RKO (cell line): ENCODE measurements at regions not wholly inside any gene's neighbourhood (a gene's known extent, or its start where the extent isn't known, plus 50 kb on each side); places are given as distances from the start of the nearest gene placed in this dataset.

Experiments
- DNase-seq: peaks from one replicate; pipeline ENCODE4 v3.0.0-alpha.2; 2016; ENCODE audit warnings: low spot score

DNA sequence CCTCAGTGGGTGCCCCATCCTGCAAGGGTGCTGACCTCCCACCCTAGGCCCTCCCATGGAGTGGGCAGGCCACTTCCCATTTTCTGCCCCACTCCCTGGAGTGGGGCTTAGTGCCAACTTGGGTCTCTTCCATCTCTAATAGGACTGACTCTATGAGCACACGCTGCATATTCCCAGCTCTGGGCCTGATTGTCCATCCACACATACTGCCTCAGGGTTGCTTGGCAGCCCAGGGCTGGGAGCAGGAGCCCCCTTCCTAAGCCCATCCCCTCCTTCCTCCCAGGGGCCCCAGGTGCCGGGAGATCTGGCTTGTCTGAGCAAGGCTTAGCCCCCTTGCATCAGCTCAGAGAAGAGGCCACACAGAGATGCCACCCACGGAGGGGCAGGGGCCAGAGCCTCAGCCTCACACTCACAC, 55.1 kb downstream of the PJA1 start:
- no peak for DNase-seq

DNA sequence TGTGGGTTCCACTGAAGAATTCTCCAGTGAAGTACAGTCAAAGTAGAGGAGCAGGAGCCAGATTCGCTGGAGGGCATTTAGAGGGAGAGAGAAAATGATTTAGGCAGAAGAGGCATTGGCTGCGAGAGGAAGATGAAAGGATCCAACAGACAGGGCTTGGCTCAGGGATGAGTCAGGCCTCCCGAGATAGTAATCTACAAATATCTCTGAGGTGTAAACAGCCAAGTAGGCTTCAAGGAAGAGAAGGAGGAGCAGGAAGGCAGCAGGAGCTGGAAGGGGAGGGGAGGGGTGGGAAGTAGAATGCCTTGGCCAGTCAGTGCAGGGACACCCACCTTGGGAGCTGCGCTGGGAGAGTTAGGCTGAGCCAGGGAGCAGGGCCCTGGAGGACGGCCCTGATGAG, 55.5 kb downstream of the PJA1 start:
- no peak for DNase-seq

DNA sequence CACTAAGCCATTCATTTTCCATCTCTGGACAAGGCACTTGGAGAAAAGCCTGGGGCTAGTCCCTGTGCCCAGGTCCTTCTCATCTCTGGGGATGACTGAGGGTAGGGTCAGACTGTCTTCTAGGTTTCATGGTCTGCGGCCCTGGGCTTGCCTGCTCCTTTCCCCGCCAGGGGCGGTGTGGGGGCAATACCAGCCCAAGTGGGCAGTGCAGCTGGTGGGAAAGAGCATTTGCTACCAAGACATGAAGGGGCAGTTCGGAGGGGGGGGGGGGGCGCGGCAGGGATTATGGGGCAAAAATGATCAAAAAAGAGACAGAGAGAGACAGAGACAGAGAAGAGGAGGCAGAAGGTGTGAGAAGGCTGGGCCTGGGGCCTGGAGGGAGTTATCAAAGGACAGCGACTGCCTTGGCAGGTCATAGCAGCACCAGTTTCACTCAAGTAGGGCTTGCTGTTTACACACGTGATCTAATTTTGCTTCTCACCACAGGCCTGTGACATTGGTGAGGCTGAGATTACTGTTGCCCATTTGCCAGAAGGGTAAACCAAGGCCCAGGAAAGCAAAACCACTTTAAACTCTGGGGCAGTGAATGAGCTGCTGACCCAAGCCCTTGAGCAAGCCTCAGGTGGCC, 56.1 kb downstream of the PJA1 start:
- DNase-seq = no peak

DNA sequence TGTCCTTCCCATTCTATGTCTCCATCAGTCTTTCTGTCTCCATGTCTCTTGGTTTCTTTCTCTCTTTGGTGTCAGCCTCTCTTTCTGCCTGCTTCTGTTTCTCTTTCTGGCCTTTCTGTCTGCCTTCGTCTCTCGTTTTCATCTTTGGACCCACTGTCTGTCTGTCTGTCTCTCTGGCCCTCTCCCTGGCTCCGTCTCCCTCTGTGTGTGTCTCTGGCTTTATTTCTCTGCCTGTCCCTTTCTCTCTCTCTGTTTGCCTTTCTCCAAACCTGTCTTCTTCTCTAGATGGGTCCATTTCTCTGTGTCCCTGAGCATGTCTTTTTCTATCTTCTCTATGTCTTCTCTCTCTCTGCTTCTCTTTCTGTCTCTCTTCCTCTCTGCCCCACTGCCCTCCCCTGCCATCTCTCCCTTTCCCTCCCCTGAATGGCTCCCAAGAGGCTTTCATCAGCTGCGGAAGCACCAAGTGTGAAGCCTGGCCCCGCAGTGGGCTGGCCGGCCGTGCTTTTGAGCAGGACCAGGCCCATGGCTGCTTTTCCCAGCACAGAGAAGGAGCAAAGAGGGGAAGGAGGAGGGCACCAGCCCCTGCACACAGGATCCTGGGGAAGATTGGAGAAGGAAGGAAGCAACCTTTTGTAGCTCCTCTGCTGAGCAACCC, 57.4 kb downstream of the PJA1 start:
- no peak for DNase-seq

DNA sequence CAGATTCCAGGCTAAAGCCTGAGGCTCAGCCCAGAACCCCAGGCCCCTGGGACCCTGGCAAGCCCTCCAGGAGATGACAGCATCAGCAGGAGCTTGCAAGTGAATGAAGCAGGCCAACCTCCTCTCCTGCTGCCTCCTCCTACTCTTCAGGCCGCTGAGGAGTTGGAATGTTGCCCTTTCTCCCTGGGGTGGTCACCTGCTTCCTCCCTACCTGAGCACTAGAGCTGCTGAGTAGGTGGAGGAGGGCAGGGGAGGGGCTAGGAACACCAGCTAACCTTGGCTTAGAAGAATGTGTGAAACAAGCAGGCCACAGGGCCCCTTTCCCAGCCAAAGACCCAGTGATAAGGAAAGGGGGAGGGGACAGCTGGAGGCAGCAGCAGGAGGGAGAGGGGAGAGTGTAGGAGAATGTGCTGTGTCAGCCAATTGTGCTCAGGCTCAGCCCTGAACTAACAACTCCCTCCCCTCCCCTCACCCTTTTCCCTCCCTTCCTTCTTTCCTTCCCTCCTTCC, 58.0 kb downstream of the PJA1 start:
- no peak for DNase-seq

DNA sequence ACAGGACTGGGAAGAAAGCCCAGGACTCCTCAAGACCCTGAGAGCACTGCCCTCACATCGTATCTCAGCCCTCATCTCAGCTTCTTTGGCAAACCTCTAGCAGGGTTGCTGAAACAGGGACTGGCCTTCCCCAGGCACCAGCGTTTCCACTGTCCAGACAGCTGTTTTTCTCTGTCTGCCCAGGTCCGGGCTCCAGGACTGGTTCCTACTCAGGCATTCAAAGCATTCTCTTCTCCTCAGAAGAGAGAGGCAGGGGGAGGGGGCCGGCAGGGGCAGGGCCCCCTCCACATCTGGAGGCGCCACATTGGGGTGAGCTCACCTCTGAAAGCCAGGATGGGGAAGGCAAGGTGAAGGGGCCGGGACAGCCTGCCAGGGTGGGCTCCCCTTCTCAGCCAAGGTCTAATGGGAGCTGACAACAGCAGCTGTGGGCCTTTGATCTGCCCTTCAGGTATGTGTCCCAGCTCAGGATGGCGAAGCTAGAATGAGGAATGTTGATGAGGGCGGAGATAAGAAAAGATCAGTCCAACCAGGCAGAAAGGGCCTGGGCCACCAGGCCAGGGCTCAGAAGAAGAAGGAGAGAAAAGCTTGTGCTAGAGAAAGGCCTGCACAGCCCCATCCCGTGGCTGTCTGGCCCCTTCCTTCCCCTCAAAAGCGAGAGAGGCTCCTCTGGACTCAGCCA, 60.4 kb downstream of the PJA1 start:
- DNase-seq = no peak

DNA sequence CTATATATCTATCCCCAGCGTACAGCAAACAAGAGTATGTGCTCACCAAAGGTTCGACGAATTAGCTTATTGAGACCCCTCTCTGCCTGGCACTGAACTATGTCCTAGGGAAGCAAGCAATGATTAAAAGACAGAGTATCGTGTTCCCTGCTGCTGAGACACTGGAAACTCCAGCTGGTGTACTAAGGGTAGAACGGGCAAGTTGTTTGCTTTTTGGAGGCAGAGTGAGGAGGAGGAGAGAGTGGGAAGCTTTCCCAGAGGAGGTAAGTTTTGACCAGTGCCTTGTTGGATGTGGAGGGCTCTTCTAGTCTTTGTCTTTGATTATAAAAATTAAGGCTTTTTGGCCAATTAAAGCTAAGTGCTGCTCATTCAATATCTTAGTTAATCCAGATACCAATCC, 61.7 kb downstream of the PJA1 start:
- DNase-seq = no peak

DNA sequence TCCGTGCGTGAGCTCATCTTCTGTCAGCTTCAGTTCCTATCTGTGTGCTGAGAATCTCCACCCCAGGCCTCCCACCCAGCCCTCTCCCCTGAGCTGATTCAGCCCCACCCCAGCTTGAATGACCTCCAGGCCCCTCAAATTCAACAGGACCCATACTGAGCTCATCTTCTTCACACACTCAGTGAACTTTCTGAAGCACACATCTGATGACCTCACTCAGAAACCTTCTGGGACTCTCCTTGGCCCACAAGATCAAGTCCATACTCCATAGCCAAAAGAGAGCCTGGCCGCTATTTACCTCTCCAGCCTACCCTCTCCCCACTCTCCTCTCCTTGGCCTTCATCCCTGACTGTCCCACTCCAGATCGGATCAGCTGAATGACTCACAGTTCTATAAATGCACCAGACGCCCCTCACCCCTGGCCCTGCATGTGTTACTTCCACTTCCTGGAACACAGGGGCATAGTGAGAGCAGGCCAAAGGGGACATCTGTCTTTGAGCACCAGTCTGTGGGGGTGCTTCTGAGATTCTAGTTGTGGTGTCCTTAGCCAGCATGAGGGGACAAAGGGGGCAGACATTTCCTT, 62.5 kb downstream of the PJA1 start:
- DNase-seq = no peak

DNA sequence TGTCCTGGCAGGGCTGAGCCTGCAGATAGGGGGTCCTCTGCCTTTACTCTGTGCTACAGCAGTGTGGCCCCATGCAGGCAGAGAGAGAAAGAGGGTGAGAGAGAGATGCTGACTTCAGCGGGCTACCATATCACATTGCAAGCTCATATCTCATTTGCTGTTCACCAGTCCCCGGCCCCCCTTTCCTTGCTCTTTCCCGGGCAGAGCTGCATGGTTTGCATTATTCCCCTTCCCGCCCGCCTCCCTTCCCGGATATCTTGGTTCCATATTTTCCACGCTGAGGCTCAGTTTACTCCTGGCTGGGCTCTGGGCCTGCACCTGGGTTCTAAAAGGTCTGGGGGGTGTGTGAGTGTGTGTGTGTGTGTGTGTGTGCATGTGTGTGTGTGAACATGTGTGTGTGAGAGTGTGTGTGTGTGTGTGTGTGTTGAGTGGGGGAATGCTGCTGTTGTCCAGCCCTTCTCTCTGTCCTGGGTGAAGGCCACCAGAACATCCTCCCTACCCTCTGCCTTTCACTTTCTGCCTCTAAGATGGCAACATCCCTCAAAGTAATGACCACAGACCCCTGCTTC, 63.5 kb downstream of the PJA1 start:
- no peak for DNase-seq

DNA sequence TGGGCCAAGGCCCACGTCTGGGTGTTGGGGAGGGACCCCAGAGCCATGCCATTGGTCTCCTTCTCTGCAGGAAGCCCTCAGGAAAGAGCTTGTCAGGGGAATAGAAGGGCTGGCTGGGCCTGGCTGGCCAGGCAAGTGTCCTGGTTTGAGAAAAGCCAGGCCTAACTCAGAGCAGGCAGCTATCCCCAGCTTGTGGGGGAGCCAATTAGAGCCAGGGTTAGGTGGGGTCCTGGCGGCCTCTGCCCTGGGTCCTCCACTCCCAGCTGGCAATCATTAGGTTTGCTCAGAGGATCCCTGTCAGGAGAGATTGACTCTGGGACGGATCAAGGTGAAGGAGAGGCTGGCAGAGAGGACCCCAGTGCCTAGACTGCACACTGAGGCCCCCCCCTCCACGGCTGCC, 64.8 kb downstream of the PJA1 start:
- no peak for DNase-seq

DNA sequence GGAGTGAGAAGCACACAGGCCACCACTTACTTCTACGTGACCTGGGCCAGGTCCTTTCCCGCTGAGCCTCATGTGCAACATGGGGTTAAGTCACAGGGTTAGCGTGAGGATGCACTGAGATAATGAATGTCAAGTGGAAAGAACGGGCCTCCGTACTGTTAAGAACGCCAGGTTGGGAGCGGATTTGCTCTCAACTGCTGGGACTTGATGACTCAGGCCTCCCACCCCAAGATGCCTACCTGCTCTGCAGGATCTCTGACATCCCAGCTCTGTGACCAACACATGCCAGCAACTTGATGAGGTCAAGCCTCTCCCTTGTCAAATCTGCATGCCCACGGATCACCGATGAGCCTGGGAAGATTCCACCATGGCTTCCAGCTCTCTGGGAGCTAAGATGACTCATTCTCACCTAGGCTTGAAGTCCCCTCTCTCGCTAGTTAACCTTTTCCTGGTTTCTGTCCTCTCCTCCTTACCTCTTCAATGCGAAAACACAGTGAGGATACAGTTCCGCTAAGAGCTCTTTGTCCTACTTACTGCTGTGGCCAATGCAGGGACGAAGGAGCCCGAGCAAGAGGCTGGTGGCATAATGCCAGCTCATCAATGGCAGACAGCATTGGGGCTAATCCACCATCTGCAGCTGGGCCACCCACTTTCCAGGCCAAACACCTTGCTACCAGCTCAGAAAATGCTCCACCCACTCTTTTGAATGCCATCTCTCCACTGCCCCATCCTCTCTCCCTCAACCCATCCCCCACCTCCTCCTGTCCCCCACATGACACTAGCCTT, 67.6 kb downstream of the PJA1 start:
- DNase-seq = no peak

DNA sequence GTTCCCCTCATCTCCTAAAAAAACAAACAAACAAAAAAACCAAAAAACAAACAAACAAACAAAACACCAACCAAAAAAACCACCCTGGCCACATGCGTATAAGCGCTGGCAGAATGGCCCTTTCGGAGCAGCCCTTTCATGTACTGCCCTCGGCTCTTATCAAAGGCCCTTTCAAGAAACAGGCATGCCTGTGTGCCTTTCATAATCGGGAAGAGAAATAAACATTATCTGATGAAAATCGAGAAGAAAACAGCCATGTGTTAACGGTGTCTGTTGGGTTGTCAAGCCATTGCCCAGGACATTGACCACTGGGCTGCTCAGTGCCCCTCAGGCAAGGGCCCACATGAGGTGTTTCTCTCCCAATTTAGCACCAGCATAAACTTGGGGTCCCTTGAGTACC, 68.3 kb downstream of the PJA1 start:
- DNase-seq = no peak

DNA sequence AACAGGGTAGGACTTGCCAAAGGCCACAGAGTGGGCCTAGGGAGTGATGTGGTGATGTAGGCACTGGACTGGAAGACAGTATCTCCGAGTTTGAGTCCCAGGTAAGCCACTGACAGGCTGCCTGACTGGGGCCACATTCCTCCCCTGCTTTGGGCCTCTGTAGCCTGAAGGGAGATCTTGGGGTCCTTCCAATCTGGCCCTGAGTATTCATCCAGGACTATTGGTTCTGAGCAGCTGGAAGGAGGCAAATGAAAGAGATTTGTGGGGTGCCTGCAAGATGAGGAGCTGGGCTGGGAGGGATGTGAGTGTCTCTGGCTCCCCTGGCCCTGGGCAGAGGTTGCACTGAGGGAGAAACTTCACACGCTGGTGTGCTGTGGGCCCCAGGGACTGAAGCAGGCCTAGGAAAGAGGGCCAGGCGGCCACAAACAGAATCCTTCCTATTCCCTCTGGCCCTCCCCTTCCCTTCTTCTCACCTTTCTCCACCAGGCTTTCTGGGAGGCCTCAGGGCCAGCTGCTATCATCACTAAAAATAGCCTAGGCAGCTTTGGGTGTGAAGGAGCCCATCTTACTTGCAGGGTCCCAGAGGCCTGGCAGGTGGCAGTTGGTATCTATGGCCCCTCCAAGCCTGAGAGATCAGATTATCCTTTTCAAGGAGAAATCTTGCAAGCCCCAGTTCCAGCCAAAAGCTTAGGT, 70.1 kb downstream of the PJA1 start:
- DNase-seq = no peak

DNA sequence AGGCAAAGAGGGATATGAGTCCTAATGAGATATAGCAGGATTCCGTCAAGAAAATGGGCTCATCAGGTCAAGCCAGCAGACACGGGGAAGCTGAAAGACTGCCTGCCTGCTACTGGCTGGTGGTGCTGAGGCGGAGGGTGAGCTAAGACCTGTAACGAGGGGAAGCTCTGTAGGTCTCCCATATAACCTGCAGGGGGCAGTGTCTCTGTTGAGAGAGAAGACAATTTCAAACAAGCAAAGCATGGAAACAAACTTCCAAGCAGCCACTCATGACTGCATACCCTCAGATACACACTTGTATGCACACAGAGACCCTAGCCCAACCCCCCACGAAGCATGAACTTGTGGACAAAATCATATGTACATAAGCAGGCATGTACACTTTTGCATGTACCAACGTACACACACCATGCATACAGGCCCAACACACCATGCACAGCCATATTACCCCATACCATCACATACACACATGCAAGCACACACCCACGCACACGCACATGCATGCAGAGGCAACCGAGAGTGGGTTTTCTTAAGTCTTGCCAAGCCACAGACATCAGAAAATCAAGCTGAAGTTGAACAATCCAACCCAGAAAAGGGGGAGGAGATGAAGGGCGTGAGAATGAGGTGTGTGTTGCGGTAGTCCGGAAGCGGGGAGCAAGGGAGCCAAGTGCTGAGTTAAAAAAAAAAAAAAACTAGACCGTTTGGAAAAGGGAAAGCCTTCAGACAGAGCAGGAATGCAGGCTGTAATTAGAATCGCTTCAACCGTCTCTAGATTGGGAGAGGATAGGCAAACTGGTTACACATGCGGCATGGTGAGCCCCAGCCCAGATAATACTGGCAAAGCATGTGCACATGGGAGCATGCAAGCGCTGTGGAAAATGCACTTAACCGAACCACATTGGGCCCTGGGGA, 71.0 kb downstream of the PJA1 start:
- DNase-seq = peak; percentile 25

DNA sequence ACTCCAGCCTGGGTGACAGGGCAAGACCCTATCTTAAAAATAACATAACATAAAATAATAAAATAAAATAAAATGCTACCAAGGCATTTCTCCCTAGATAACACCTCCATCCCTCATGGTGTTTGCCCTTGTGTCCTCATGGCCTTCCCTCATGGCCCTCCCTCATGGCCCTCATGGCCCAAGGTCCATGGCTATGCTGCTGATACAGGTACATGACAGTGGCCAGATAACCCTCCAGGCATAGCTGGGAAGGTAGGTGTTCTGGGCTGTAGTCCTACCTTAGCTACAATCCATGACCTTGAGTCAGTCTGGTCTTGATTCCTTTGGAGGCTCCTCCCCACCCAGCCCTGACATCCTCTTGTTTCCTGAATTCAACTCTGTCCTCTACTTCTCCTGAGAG, 75.2 kb downstream of the PJA1 start:
- DNase-seq = no peak

DNA sequence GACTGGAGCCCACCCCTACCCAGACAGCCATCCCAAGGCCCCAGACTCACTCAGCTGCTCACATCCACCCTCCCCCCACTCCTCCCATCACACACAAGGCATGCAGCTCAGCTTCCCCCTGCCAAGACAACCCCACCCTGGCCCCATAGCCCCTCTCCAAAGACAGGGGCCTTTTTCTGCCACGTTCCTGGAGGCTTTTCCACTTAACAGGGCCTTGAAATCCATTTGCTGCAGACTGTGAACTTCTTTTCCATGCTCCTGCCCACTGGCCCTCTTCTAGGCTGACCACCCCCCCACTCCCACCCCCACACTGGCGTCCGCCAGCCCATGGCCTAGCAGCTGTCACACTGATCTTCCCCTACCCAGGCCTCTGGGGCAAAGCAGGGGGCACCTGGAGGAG, 76.0 kb downstream of the PJA1 start:
- no peak for DNase-seq

DNA sequence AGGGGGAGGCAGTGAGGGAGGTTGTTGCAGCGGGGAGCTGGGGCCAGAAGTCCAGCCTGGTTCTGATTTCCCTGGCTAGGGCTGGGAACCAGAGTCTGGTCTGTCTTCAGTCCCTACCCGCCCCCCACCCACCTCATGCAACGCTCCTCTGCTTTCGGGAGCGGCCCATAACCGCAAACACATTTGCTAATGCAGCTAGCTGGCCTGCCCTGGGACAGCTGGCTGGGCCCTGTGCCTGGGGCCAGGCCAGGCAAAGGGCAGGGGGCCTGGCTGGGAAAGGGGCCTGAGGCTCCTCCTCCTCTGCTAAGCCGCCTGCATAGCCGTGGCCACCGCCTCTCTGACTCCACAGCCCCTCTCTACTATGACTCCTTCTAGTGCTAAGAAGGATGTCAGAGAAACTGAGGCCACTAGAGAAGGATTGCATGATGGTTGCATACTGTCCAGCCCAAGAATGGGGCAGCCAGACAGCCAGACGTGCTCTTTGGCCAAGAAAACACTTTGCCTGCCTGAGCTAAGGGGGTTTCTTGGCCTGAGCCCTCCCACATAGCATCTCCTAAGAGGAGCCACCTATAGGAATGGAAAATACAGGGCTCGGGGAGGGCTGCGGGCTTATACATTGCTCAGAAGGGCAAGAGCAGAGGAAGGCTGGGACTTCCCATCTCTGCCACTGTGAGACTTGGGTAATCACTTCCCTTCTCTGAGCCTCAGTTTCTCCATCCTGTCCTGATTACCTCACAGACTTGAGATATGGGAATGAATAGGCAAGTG, 76.9 kb downstream of the PJA1 start:
- DNase-seq = no peak

DNA sequence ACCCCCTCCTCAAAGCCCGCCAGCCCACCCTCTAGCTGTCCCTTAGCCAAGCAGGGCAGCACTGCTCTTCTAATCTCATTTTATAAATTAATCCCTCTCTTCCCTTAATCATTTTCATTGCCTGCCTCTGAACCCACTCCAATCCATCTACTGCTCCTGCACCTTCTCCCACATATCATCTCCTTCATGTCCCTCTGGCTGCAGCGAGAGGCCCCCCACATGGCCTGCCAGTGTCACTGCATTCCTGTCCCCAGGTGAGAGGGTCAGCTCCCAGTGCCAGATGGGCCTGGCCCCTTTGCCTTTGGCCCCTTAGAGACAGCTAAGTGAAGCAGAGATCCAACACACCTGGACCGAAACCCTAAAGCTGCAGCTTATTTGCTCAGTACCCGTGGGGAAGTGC, 79.4 kb downstream of the PJA1 start:
- DNase-seq = no peak

DNA sequence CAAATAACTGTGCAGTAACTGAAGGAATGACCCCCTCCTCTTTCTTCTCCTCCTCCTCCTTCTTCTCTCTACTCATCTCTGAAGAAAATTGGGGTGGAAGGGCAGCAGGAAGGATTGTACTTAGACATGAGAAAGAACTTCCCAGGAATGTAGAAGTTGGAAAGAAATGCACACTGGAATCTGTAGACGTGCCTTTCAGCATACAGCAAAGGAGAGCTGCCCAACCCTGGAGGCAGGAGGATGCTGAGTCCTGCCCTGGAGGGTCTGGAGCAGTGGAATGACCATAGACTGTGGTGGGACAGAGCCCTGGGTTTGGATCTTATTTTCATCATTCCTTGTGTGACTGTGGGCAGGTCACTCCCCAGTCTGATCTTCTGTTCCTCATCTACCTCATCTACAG, 80.1 kb downstream of the PJA1 start:
- DNase-seq = no peak

DNA sequence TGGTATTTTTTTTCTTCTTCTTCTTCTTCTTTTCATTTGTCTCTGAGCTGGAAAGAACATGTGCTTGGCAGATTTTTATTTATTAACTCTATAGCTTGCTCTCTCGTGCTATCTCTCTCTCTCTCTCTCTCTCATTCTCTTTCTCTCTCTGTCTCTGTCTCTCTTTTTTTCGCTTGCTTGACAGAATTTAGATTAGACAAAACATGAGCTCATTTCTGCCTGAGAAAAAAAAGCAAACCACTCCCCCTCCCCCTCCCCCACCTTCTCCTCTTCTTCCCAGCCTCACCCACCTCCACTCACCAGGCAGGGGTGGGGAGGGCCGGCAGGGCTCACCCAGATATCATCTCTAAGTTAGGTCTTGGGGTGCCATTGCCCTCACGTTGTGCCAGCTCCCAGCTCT, 81.5 kb downstream of the PJA1 start:
- DNase-seq = no peak
